Epidermal melanocyte (primary cell): ENCODE measurements at regions not wholly inside any gene's neighbourhood (a gene's known extent, or its start where the extent isn't known, plus 50 kb on each side); places are given as distances from the start of the nearest gene placed in this dataset.
"Not testable (repeated sequence)": the region's sequence is repeated elsewhere in the genome, so short reads cannot be mapped to it uniquely, and the experiment has no call there.

Experiments
- DNase-seq: peaks from one replicate; pipeline ENCODE4 v3.0.0; 2011; ENCODE audit warnings: low spot score; ENCODE audit not compliant: insufficient read length

- no peak for DNase-seq
Measured at GRCh38 chr1:29392486-29393450, 156.4 kb downstream of the PTPRU start.

GRCh38 chr1:29392036-29392435, 155.7 kb downstream of the PTPRU start:
- DNase-seq = no peak

DNA sequence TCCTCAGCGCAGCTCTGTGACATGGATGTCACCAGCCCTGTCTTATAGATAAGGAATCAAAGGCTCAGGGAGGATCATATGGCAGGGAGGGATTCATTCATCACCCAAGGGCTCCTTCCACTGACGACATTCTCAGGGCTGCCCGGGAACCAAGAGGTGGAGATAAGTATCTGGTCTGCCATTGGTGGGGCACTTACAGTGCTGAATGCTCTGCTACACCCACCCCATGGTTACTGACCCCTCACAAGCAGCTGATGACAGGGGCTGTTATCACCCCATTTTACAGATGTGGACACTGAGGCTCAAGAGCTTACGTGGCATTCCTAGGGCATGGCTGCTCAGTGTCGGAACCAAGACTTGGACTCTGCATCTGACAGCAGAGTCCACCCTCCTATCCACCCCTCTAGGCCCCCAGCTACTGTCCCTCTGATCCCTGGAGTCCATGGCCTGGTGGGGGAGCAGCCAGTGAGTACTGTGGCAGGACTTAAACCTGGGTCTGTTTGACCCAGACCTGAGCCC, 155.1 kb downstream of the PTPRU start:
- DNase-seq = no peak

GRCh38 chr1:29390491-29391361, 154.4 kb downstream of the PTPRU start:
- DNase-seq = no peak

DNA sequence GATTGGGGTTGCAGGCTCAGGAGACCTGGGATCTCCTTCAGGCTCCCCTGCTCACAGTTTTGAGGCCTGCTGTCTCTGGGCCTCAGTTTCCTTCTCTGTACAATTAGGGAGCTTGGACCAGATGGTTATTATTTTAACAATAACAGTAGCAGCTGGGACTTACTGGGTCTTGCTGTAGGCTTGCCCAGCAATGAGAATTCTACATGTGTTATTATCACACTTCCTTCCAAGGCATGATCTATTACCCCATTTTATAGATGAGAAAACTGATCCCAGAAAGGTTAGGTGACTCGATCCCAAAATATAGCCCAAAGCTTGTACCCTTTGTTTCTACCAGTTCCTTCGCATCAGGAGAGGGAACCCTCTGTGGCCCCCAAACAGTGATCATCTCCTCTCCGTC, 153.8 kb downstream of the PTPRU start:
- DNase-seq = no peak

GRCh38 chr1:29389533-29390041, 153.3 kb downstream of the PTPRU start:
- no peak for DNase-seq

- DNase-seq = no peak
Measured at GRCh38 chr1:29388884-29389283, 152.6 kb downstream of the PTPRU start.

- no peak for DNase-seq
Measured at GRCh38 chr1:29388170-29388569, 151.8 kb downstream of the PTPRU start.

GRCh38 chr1:29387210-29387609, 150.9 kb downstream of the PTPRU start:
- no peak for DNase-seq

DNA sequence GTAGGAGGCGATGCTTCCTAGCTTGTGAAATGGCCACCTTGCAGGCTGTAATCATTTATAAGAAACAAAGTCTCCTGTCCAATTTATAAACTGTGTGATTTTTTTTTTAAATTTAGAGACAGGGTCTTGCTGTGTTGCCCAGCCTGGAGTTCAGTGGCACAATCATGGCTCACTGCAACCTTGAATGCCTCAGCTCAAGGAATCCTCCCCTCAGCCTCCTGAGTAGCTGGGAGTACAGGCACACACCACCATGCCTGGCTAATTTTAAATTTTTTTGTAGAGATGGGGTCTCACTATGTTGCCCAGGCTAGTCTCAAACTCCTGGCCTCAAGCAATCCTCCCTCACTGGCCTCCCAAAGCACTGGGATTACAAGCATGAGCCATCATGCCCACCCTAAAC, 150.1 kb downstream of the PTPRU start:
- not testable (repeated sequence) for DNase-seq

DNA sequence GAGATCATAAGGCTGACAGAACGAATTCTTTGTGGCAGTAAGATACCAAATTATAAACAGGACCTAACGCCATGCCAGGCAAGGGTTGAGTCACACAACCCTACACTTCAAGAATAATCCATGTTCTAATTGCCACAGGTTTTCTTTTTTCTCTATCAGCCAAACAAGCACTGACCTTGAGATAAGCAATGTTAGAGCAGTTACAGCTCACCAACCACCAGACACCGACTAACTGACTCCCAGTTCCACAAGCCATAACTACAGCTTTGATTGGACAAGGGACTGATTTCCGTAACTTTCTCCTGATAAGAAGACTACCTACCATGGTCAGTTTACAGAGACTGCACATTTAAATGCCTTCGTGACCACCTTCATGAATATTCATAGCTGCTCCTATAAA, 149.6 kb downstream of the PTPRU start:
- DNase-seq = no peak

GRCh38 chr1:29384496-29385015, 148.2 kb downstream of the PTPRU start:
- DNase-seq = no peak

GRCh38 chr1:29383746-29384371, 147.5 kb downstream of the PTPRU start:
- DNase-seq = no peak

- no peak for DNase-seq
Measured at GRCh38 chr1:29382851-29383745, 146.8 kb downstream of the PTPRU start.

DNA sequence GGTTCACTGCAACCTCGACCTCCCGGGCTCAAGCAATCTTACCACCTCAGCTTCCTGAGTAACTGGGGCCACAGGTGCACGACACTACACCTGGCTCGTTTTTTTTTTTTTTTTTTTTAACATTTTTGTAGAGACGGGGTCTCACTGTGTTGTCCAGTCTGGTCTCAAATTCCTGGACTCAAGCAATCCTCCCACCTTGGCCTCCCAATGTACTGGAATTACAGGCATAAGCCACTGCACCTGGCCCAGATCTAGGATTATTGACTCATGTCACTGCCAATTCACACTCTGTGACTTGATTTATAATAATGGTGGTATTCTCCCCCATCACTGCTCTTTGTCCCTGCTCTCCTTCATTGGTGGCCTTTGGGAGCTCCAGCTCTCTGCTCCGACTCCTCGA, 145.1 kb downstream of the PTPRU start:
- DNase-seq = no peak

DNA sequence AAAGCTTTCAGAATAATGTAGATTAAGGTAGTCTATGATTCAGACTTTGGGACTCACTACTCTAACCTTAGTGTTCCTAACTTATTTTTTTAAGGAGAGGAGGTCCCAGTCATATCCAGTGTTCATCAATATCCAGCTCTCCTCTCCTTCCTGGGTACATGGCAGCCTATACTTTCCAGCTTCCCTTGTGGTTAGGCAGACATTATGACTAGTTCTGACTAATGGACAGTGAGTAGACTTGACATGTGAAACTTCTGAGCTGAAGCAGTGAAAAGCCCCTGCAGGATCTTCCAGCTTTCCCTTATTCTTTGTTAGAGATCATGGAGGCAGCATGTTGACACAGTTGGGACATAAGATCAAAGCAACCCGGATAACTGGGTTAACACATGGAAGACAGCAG, 144.2 kb downstream of the PTPRU start:
- DNase-seq = no peak

DNA sequence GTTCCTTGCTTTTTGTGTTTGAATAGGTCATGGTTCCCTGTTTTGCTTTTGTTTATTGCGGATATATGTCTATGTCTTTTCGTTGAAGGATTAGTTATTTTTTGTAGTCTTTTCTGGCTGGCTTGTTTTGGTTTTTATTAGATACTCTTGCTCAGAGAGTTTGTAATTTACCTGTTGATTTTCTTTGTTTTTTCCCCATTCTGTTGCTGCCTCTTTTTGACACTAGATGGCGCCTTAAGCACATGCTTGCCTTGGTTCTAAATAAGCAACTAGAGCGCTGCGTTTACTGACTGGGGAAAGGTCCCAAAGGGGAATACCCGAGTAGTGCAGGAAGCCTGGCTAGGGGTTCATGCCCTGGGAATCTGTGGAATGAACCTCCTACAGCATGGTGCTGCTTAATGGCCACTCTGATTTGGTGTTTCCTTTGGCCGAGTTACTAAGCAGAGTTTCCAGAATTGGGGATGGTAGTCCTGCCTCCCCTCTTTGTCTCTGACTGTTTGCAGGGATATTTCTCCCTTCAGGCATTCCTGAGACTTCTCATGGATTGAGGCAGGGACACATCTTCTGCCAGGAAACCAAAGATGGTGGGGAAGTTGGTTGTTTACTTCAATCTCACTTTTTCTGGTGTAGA, 143.2 kb downstream of the PTPRU start:
- no peak for DNase-seq
